B cell (primary cell): ENCODE measurements at regions not wholly inside any gene's neighbourhood (a gene's known extent, or its start where the extent isn't known, plus 50 kb on each side); places are given as distances from the start of the nearest gene placed in this dataset.
A peak's percentile ranks its signal among the peaks of the same experiment; 100 is the strongest.

Source experiments
- ATAC-seq: fragments of 200-7000 bp; cut with Tn5 transposase; one replicate; pipeline ENCODE4 v1.10.0; 2021; ENCODE audit warnings: low read depth, mild to moderate bottlenecking, moderate number of reproducible peaks, moderate library complexity
- CTCF ChIA-PET: fragments of 350-600 bp; sonication (Branson Sonifier 250); formaldehyde crosslinking; loops from one replicate; lab custom pipeline; 2021; ENCODE audit warnings: antibody characterized with exemption, inconsistent platforms; lab: Charles Lee
- POLR2A ChIA-PET: fragments of 350-600 bp; sonication (Branson Sonifier 250); formaldehyde crosslinking; loops from one replicate; lab custom pipeline; 2021; ENCODE audit warnings: antibody characterized with exemption; lab: Charles Lee
- DNase-seq: peaks from one replicate; pipeline ENCODE4 v3.0.0; 2013
- H2AFZ ChIP-seq: 2 replicates; pipeline ENCODE4 v1.6.1; 2012; ENCODE audit warnings: mild to moderate bottlenecking, low read depth, low read length; ENCODE audit not compliant: insufficient read depth, poor library complexity, severe bottlenecking
- H3K27ac ChIP-seq, 2 donors: 1 replicate in 1 of 2; 2 replicates in 1 of 2; pipeline ENCODE4 v1.5.1; 2012 to 2013; ENCODE audit warnings: low read length in 2 of 2, mild to moderate bottlenecking in 2 of 2, moderate library complexity in 1 of 2
- H3K27me3 ChIP-seq, 4 experiments: fragments of 200-600 bp in 1 of 4; sonication (generic) in 1 of 4; replicated peaks in 1 of 4; 1 replicate in 2 of 4; 2 replicates in 2 of 4; pipeline versions ENCODE4 v1.6.1 to v1.7.0; 2013 to 2016; ENCODE audit warnings: low read length in 3 of 4, mild to moderate bottlenecking in 2 of 4, mixed read lengths in 1 of 4, moderate library complexity in 1 of 4; ENCODE audit not compliant: insufficient read depth in 4 of 4, control insufficient read depth in 3 of 4; ENCODE audit errors: control extremely low read depth in 1 of 4
- H3K36me3 ChIP-seq, 2 experiments: replicated peaks in 1 of 2; 1 replicate in 1 of 2; 2 replicates in 1 of 2; pipeline versions ENCODE4 v1.6.1 to v1.7.1; 2013; ENCODE audit warnings: low read length in 1 of 2; ENCODE audit not compliant: insufficient read depth in 2 of 2, control insufficient read depth in 1 of 2; ENCODE audit errors: control extremely low read depth in 1 of 2, extremely low read depth in 1 of 2
- H3K4me1 ChIP-seq, 2 donors: fragments of 200-600 bp in 1 of 2; sonication (generic) in 1 of 2; 1 replicate in 1 of 2; 2 replicates in 1 of 2; pipeline versions ENCODE4 v1.5.1 to v1.6.1; 2013 to 2017; ENCODE audit warnings: low read length in 2 of 2; ENCODE audit not compliant: control insufficient read depth in 2 of 2, insufficient read depth in 2 of 2
- H3K4me2 ChIP-seq: replicated peaks from 2 replicates; pipeline ENCODE3; 2012; ENCODE audit warnings: mild to moderate bottlenecking, low read depth, low read length; ENCODE audit not compliant: poor library complexity, severe bottlenecking
- H3K4me3 ChIP-seq, 5 experiments: fragments of 200-600 bp in 1 of 5; sonication (generic) in 1 of 5; 1 replicate in 3 of 5; 2 replicates in 2 of 5; pipeline versions ENCODE4 v1.5.1 to v1.7.0; 2011 to 2016; ENCODE audit warnings: low read length in 4 of 5, mild to moderate bottlenecking in 4 of 5, low read depth in 2 of 5, control low read depth in 1 of 5, moderate library complexity in 1 of 5; ENCODE audit not compliant: insufficient read depth in 1 of 5; ENCODE audit errors: control extremely low read depth in 1 of 5, extremely low read depth in 1 of 5
- H3K79me2 ChIP-seq: fragments of 200-600 bp; sonication (generic); one replicate; pipeline ENCODE4 v1.6.0; 2016; ENCODE audit warnings: low read length; ENCODE audit not compliant: control insufficient read depth, insufficient read depth
- H3K9ac ChIP-seq: fragments of 200-600 bp; sonication (generic); 2 replicates; pipeline ENCODE4 v1.6.1; 2017; ENCODE audit warnings: mild to moderate bottlenecking, low read length, moderate library complexity
- H3K9me3 ChIP-seq, 3 donors: one replicate each; pipeline versions ENCODE4 v1.6.1 to v1.7.1; 2013; ENCODE audit warnings: low read length in 2 of 3; ENCODE audit not compliant: control insufficient read depth in 2 of 3, insufficient read depth in 1 of 3; ENCODE audit errors: control extremely low read depth in 1 of 3
- H4K20me1 ChIP-seq: 2 replicates; pipeline ENCODE4 v1.6.0; 2012; ENCODE audit warnings: mild to moderate bottlenecking, low read length; ENCODE audit not compliant: insufficient read depth, control insufficient read depth, poor library complexity, severe bottlenecking
- H3K27ac Mint-ChIP-seq: one replicate; pipeline ENCODE4 v1.8.0; 2021; ENCODE audit warnings: mixed read lengths
- H3K27me3 Mint-ChIP-seq: one replicate; pipeline ENCODE4 v1.8.0; 2021; ENCODE audit warnings: mixed read lengths
- H3K4me1 Mint-ChIP-seq: one replicate; pipeline ENCODE4 v1.8.0; 2021; ENCODE audit warnings: mixed read lengths
- H3K4me3 Mint-ChIP-seq: one replicate; pipeline ENCODE4 v1.8.0; 2021; ENCODE audit warnings: mixed read lengths
- H3K9me3 Mint-ChIP-seq: one replicate; pipeline ENCODE4 v1.8.0; 2022; ENCODE audit warnings: mixed read lengths; ENCODE audit not compliant: insufficient read depth
- CTCF ChIP-seq: fragments of 200-600 bp; IDR thresholded peaks from one replicate; pipeline ENCODE4 v1.8.0; 2022; ENCODE audit warnings: antibody characterized with exemption, mild to moderate bottlenecking
- EZH2 ChIP-seq: IDR thresholded peaks from 2 replicates; pipeline ENCODE4 v1.6.1; 2012; ENCODE audit warnings: borderline replicate concordance, low read depth, mild to moderate bottlenecking, moderate library complexity, low read length; ENCODE audit not compliant: insufficient read depth, poor library complexity, severe bottlenecking
- WGBS: methylation state at CpG from one replicate; pipeline ENCODE4 v1.1.5; 2013; ENCODE audit warnings: missing lambda C conversion rate; ENCODE audit not compliant: insufficient coverage; 5-methylcytosine and 5-hydroxymethylcytosine counted together
- intact Hi-C: fragments of 100-400 bp; cut with micrococcal nuclease; formaldehyde crosslinking; loops from one replicate; pipeline ENCODE4 v1.10.0; 2022

- Histone ChIP-seq H3K79me2 (no peaks in the 10 kb centered on the region), H3K9ac (peak overlapping the region; percentile 56), H3K4me3 (peak overlapping the region in 4 of 5 experiments; percentile 24 to 61 (median 54)), H3K9me3 (peaks cover 0 to 13% (median 0%) of the 10 kb centered on the region in 3 donors), H3K4me1 (peaks cover 15 to 18% of the 10 kb centered on the region in 2 donors), H3K27me3 (peaks cover 0 to 31% (median 29%) of the 10 kb centered on the region in 4 experiments), H2AFZ (peak overlapping the region; percentile 75), H3K4me2 (peak overlapping the region; percentile 85), H4K20me1 (no peaks in the 10 kb centered on the region), H3K27ac (no peak overlapping the region), H3K36me3 (no peaks in the 10 kb centered on the region)
- DNase-seq (peak; percentile 29), ATAC-seq (no peak)
- intact Hi-C loops: no loop called here
- Mint-ChIP-seq H3K4me1 (peaks cover 13% of the 10 kb centered on the region), H3K27me3 (peaks cover 42% of the 10 kb centered on the region), H3K27ac (no peak overlapping the region), H3K9me3 (no peaks in the 10 kb centered on the region), H3K4me3 (peak overlapping the region; percentile 51)
- TF ChIP-seq EZH2 (no peak), CTCF (no peak)
- POLR2A ChIA-PET: no interaction called here
- 3% methylated on average over 52 of the region's 72 CpGs for WGBS
- CTCF ChIA-PET: no interaction called here
Observed at GRCh38 chr4:180058691-180059215, 2184.4 kb upstream of the TENM3 start.

- H3K36me3 ChIP-seq: no peaks in the 10 kb centered on the region
- 2% methylated on average over 29 of the region's 44 CpGs for WGBS
- H3K27me3 ChIP-seq: peaks cover 0 to 31% (median 28%) of the 10 kb centered on the region in 4 experiments
- TF ChIP-seq CTCF: no peak
- no peak for TF ChIP-seq EZH2
- H3K27ac ChIP-seq: no peak overlapping the region
- Mint-ChIP-seq H3K27me3 (peaks cover 42% of the 10 kb centered on the region), H3K27ac (no peak overlapping the region), H3K4me1 (peaks cover 13% of the 10 kb centered on the region), H3K9me3 (no peaks in the 10 kb centered on the region), H3K4me3 (peak overlapping the region; percentile 81)
- peaks cover 15 to 18% of the 10 kb centered on the region in 2 donors for H3K4me1 ChIP-seq
- POLR2A ChIA-PET: no interaction called here
- ATAC-seq: no peak
- peak overlapping the region; percentile 85 for H3K4me2 ChIP-seq
- H3K9me3 ChIP-seq: peaks cover 0 to 13% (median 0%) of the 10 kb centered on the region in 3 donors
- no peaks in the 10 kb centered on the region for H4K20me1 ChIP-seq
- peak overlapping the region; percentile 55 for H2AFZ ChIP-seq
- CTCF ChIA-PET: no interaction called here
- intact Hi-C loops: no loop called here
- H3K79me2 ChIP-seq: no peaks in the 10 kb centered on the region
- peak overlapping the region; percentile 19 to 61 (median 49) for H3K4me3 ChIP-seq
- DNase-seq: peak; percentile 43
- peak overlapping the region; percentile 56 for H3K9ac ChIP-seq
Observed at GRCh38 chr4:180059216-180059881, 2183.9 kb upstream of the TENM3 start.
